SH-SY5Y (cell line): ENCODE measurements at regions not wholly inside any gene's neighbourhood (a gene's known extent, or its start where the extent isn't known, plus 50 kb on each side); places are given as distances from the start of the nearest gene placed in this dataset.

ENCODE experiments used
- GATA2 ChIP-seq: IDR thresholded peaks from 2 replicates; pipeline ENCODE4 v1.6.1; 2011; ENCODE audit warnings: mild to moderate bottlenecking, low read depth, low read length
- GATA3 ChIP-seq: IDR thresholded peaks from 2 replicates; pipeline ENCODE4 v1.6.1; 2011; ENCODE audit warnings: low read depth, mild to moderate bottlenecking, low read length, moderate library complexity

- no peak for TF ChIP-seq GATA2
- no peak for TF ChIP-seq GATA3
Measured at GRCh38 chr6:144536079-144536478, 250.9 kb downstream of the UTRN start.
